GM12865 (cell line): ENCODE measurements at regions not wholly inside any gene's neighbourhood (a gene's known extent, or its start where the extent isn't known, plus 50 kb on each side); places are given as distances from the start of the nearest gene placed in this dataset.

ENCODE experiments used
- DNase-seq: peaks from one replicate; pipeline ENCODE4 v3.0.0; 2010; ENCODE audit warnings: low read depth
- H3K4me3 ChIP-seq: 2 replicates; pipeline ENCODE4 v1.5.1; 2011; ENCODE audit warnings: mild to moderate bottlenecking, low read depth, low read length, control low read depth
- CTCF ChIP-seq: IDR thresholded peaks from 2 replicates; pipeline ENCODE4 v1.5.1; 2011; ENCODE audit warnings: low read length, control low read depth, low read depth, inconsistent platforms; ENCODE audit not compliant: insufficient read depth; ENCODE audit errors: missing control alignments

- H3K4me3 ChIP-seq = no peak overlapping the region
- no peak for DNase-seq
- TF ChIP-seq CTCF = no peak
Measured at GRCh38 chr12:82225871-82226270, 132.3 kb downstream of the CCDC59 start.

- H3K4me3 ChIP-seq = no peak overlapping the region
- TF ChIP-seq CTCF = no peak
- DNase-seq = no peak
Measured at GRCh38 chr12:82223426-82223825, 134.8 kb downstream of the CCDC59 start.

GRCh38 chr12:82216475-82216874 lies 141.7 kb downstream of the CCDC59 start:
- no peak for DNase-seq
- TF ChIP-seq CTCF = no peak
- no peak overlapping the region for H3K4me3 ChIP-seq

GRCh38 chr12:82213761-82214160 lies 144.4 kb downstream of the CCDC59 start:
- no peak overlapping the region for H3K4me3 ChIP-seq
- no peak for DNase-seq
- no peak for TF ChIP-seq CTCF

- no peak for DNase-seq
- H3K4me3 ChIP-seq = no peak overlapping the region
- TF ChIP-seq CTCF = no peak
Measured at GRCh38 chr12:82210882-82211281, 147.3 kb downstream of the CCDC59 start.

GRCh38 chr12:82209533-82209932 lies 148.7 kb downstream of the CCDC59 start:
- no peak overlapping the region for H3K4me3 ChIP-seq
- no peak for DNase-seq
- no peak for TF ChIP-seq CTCF

- no peak overlapping the region for H3K4me3 ChIP-seq
- TF ChIP-seq CTCF = no peak
- no peak for DNase-seq
Measured at GRCh38 chr12:82207556-82207955, 150.6 kb downstream of the CCDC59 start.
